ENCODE measurements at regions not wholly inside any gene's neighbourhood (a gene's known extent, or its start where the extent isn't known, plus 50 kb on each side); places are given as distances from the start of the nearest gene placed in this dataset.

DNA sequence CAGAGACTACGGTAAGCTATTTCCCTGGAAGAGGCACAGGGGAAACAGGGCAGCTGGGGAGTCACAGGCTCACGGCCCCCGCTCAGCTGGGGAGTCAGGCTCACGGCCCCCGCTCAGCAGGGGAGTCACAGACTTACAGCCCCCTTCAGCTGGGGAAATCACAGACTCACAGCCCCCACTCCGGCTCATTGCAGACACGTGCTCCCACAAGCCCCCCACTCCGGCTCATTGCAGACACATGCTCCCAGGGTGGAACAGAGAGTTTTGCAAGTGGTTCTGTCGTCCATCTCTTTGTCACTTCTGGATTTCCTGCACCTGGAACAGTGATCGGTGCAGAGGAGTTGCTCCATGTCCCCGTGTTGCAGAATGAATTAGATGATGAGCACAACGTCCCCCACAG lies 405.5 kb downstream of the CDH26 start:
- CTCF ChIA-PET: interaction anchor here (4.0 to 6.2 kb wide), 2 partner anchors 151 to 306 kb away, joined by 16 to 81 read pairs; no protein-coding TSS in a partner anchor
- DNase-seq: no peak
- H3K4me1 ChIP-seq (ENCODE audit: control insufficient read depth in 1 of 2, insufficient read depth in 2 of 2, low read depth in 1 of 2, low read length in 1 of 2): peaks cover 0 to 17% of the 10 kb centered on the region in 2 experiments; a peak in 2 of 4 replicates
- 42% methylated on average over 7 of the region's 12 CpGs for WGBS (ENCODE audit: low lambda C conversion rate)
- TF ChIP-seq, protein P1, sequence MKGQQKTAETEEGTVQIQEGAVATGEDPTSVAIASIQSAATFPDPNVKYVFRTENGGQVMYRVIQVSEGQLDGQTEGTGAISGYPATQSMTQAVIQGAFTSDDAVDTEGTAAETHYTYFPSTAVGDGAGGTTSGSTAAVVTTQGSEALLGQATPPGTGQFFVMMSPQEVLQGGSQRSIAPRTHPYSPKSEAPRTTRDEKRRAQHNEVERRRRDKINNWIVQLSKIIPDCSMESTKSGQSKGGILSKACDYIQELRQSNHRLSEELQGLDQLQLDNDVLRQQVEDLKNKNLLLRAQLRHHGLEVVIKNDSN (IDR thresholded peaks at IDR 0.05; ENCODE audit: borderline replicate concordance, low read depth): no peak
- no peak for TF ChIP-seq GATA2 (CRISPR knock-in tag; IDR thresholded peaks at IDR 0.05)
- TF ChIP-seq, protein P2, sequence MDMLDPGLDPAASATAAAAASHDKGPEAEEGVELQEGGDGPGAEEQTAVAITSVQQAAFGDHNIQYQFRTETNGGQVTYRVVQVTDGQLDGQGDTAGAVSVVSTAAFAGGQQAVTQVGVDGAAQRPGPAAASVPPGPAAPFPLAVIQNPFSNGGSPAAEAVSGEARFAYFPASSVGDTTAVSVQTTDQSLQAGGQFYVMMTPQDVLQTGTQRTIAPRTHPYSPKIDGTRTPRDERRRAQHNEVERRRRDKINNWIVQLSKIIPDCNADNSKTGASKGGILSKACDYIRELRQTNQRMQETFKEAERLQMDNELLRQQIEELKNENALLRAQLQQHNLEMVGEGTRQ (IDR thresholded peaks at IDR 0.05; ENCODE audit: borderline replicate concordance, low read depth, low read length): no peak
- TF ChIP-seq GABPA (IDR thresholded peaks at IDR 0.05; ENCODE audit: low read depth): no peak
- no peak for TF ChIP-seq CHD2 (IDR thresholded peaks at IDR 0.05; ENCODE audit: low read length, partially characterized antibody)
- no peak for TF ChIP-seq EP300 (IDR thresholded peaks at IDR 0.05; ENCODE audit: borderline replicate concordance in 1 of 2, low read depth in 1 of 2, low read length in 1 of 2)
- TF ChIP-seq MEF2A (IDR thresholded peaks at IDR 0.05; ENCODE audit: borderline replicate concordance, low read depth): no peak
- no peak overlapping the region for H3K9ac ChIP-seq
- H3K4me2 ChIP-seq: no peak overlapping the region
- no peak overlapping the region for H3K4me3 ChIP-seq (ENCODE audit: low read depth in 2 of 2, low read length in 1 of 2)
- H3K9me2 ChIP-seq: no peaks in the 10 kb centered on the region
- H3K27me3 ChIP-seq (ENCODE audit: insufficient read depth): no peaks in the 10 kb centered on the region
- POLR2A ChIA-PET: no interaction called here
- no peak overlapping the region for H3K27ac ChIP-seq (ENCODE audit: low read depth in 2 of 2, low read length in 1 of 2)
- H4K20me1 ChIP-seq (ENCODE audit: insufficient read depth): no peaks in the 10 kb centered on the region
- H3K36me3 ChIP-seq (replicated peaks in 1 of 2; ENCODE audit: control insufficient read depth in 1 of 2, insufficient read depth in 2 of 2, low read length in 1 of 2): no peaks in the 10 kb centered on the region
- H2AFZ ChIP-seq (ENCODE audit: low read depth): no peak overlapping the region
- no peaks in the 10 kb centered on the region for H3K79me2 ChIP-seq (ENCODE audit: insufficient read depth)
- no peaks in the 10 kb centered on the region for H3F3A ChIP-seq (replicated peaks; ENCODE audit: insufficient read depth)
- H3K9me3 ChIP-seq: no peaks in the 10 kb centered on the region

DNA sequence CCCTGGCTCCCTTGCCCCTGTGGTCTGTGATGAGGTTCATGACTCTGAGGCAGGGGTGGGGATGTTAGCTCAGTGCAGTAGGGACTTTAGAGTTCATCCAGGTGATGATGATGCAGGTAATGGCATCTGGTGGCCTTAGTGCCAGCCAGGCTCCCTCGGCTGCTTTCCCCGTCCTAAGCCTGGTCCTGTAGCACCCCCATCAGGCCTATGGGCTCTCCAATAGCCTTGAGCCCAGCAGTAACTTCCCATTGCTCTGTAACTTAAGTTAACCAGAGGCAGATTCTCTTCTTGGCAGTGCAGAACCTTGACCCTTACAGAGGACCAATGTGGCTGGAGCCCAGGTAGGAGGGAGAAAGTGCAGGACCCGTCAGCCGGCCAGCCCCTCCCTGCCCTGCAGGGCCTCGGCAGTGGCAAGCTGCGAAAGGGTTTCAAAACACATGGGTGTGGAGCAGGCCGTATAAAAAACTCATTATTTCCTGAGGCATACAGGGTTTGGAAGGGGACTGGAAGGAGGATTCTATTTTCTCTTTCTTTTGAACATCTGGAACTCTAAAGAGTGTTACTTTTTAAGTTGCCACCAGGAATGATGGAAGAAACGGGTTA lies 406.9 kb downstream of the CDH26 start:
- no peak overlapping the region for H3K9ac ChIP-seq
- POLR2A ChIA-PET: no interaction called here
- peaks cover 0 to 17% of the 10 kb centered on the region in 2 experiments; a peak in 2 of 4 replicates for H3K4me1 ChIP-seq (ENCODE audit: control insufficient read depth in 1 of 2, insufficient read depth in 2 of 2, low read depth in 1 of 2, low read length in 1 of 2)
- H3K4me3 ChIP-seq (ENCODE audit: low read depth in 2 of 2, low read length in 1 of 2): no peak overlapping the region
- no peaks in the 10 kb centered on the region for H3F3A ChIP-seq (replicated peaks; ENCODE audit: insufficient read depth)
- H3K27me3 ChIP-seq (ENCODE audit: insufficient read depth): no peaks in the 10 kb centered on the region
- H3K9me2 ChIP-seq: no peaks in the 10 kb centered on the region
- no peak overlapping the region for H3K4me2 ChIP-seq
- CTCF ChIA-PET: interaction anchor here (0.7 to 6.2 kb wide), 16 partner anchors 9 to 307 kb away, joined by 3 to 81 read pairs (median 4); no protein-coding TSS in a partner anchor
- no peak overlapping the region for H2AFZ ChIP-seq (ENCODE audit: low read depth)
- peak; percentile 54 for DNase-seq
- H3K27ac ChIP-seq (ENCODE audit: low read depth in 2 of 2, low read length in 1 of 2): peak overlapping the region in 1 of 2 experiments; percentile 74; a peak in 2 of 4 replicates
- no peaks in the 10 kb centered on the region for H3K36me3 ChIP-seq (replicated peaks in 1 of 2; ENCODE audit: control insufficient read depth in 1 of 2, insufficient read depth in 2 of 2, low read length in 1 of 2)
- H3K9me3 ChIP-seq: peaks cover 7% of the 10 kb centered on the region; the same call in 1 of the 2 replicates
- no peaks in the 10 kb centered on the region for H3K79me2 ChIP-seq (ENCODE audit: insufficient read depth)
- no peaks in the 10 kb centered on the region for H4K20me1 ChIP-seq (ENCODE audit: insufficient read depth)
- no peak for TF ChIP-seq MEF2A (IDR thresholded peaks at IDR 0.05; ENCODE audit: borderline replicate concordance, low read depth)
- TF ChIP-seq SMC3 (IDR thresholded peaks at IDR 0.05; ENCODE audit: low read depth, low read length): peak; percentile 5; the same call in 1 of the 2 replicates
- TF ChIP-seq, protein P3, sequence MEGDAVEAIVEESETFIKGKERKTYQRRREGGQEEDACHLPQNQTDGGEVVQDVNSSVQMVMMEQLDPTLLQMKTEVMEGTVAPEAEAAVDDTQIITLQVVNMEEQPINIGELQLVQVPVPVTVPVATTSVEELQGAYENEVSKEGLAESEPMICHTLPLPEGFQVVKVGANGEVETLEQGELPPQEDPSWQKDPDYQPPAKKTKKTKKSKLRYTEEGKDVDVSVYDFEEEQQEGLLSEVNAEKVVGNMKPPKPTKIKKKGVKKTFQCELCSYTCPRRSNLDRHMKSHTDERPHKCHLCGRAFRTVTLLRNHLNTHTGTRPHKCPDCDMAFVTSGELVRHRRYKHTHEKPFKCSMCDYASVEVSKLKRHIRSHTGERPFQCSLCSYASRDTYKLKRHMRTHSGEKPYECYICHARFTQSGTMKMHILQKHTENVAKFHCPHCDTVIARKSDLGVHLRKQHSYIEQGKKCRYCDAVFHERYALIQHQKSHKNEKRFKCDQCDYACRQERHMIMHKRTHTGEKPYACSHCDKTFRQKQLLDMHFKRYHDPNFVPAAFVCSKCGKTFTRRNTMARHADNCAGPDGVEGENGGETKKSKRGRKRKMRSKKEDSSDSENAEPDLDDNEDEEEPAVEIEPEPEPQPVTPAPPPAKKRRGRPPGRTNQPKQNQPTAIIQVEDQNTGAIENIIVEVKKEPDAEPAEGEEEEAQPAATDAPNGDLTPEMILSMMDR (IDR thresholded peaks at IDR 0.05): no peak
- TF ChIP-seq RAD21 (IDR thresholded peaks at IDR 0.05; ENCODE audit: low read length): peak; percentile 73
- WGBS (ENCODE audit: low lambda C conversion rate): 20% methylated on average over 8 of the region's 8 CpGs

Data from SK-N-SH (cell line).